ENCODE measurements at regions not wholly inside any gene's neighbourhood (a gene's known extent, or its start where the extent isn't known, plus 50 kb on each side); places are given as distances from the start of the nearest gene placed in this dataset.

GRCh38 chr1:243938208-243938607 lies 88.2 kb upstream of the AKT3 start:
- DNase-seq (ENCODE audit: insufficient read length, low spot score) (no peak), FAIRE-seq (no peak)
- no peak for TF ChIP-seq CTCF (IDR thresholded peaks at IDR 0.05; ENCODE audit: insufficient read depth, missing control alignments)

- no peak for DNase-seq (ENCODE audit: insufficient read length, low spot score)
- FAIRE-seq = no peak
- no peak for TF ChIP-seq CTCF (IDR thresholded peaks at IDR 0.05; ENCODE audit: insufficient read depth, missing control alignments)
These were observed 83.5 kb upstream of the AKT3 start for GRCh38 chr1:243933495-243933894.

GRCh38 chr1:243931957-243932356 lies 81.9 kb upstream of the AKT3 start:
- no peak for TF ChIP-seq CTCF (IDR thresholded peaks at IDR 0.05; ENCODE audit: insufficient read depth, missing control alignments)
- no peak for FAIRE-seq
- DNase-seq (ENCODE audit: insufficient read length, low spot score) = no peak

- no peak for FAIRE-seq
- DNase-seq (ENCODE audit: insufficient read length, low spot score) = no peak
- TF ChIP-seq CTCF (IDR thresholded peaks at IDR 0.05; ENCODE audit: insufficient read depth, missing control alignments) = no peak
These were observed 81.0 kb upstream of the AKT3 start for GRCh38 chr1:243930822-243931671.

- FAIRE-seq (peak; percentile 80), DNase-seq (ENCODE audit: insufficient read length, low spot score) (no peak)
- TF ChIP-seq CTCF (IDR thresholded peaks at IDR 0.05; ENCODE audit: insufficient read depth, missing control alignments) = no peak
These were observed 77.3 kb upstream of the AKT3 start for GRCh38 chr1:243927381-243927780.

- FAIRE-seq = peak; percentile 64
- no peak for DNase-seq (ENCODE audit: insufficient read length, low spot score)
These were observed 76.8 kb upstream of the AKT3 start for GRCh38 chr1:243926803-243927245.

More at GRCh38 chr1:243926803-243927245, 76.8 kb upstream of the AKT3 start:
- TF ChIP-seq CTCF (IDR thresholded peaks at IDR 0.05; ENCODE audit: insufficient read depth, missing control alignments) = no peak

All from D721Med (cell line).